Ascending aorta (tissue), 2 donors: ENCODE measurements at regions not wholly inside any gene's neighbourhood (a gene's known extent, or its start where the extent isn't known, plus 50 kb on each side); places are given as distances from the start of the nearest gene placed in this dataset.

Experiments
- DNase-seq, 2 donors: peaks; one replicate each; pipeline ENCODE4 v3.0.0-alpha.2; 2019; ENCODE audit warnings: low spot score in 2 of 2
- H3K27ac ChIP-seq, 2 donors: fragments of 200-600 bp; sonication (generic); one replicate each; pipeline ENCODE4 v1.5.1; 2016 to 2017; ENCODE audit warnings: mild to moderate bottlenecking in 1 of 2
- H3K27me3 ChIP-seq: fragments of 200-600 bp; sonication (generic); one replicate; pipeline ENCODE4 v1.5.1; 2017
- H3K36me3 ChIP-seq, 2 donors: fragments of 200-600 bp; sonication (generic); one replicate each; pipeline ENCODE4 v1.5.1; 2016
- H3K4me1 ChIP-seq, 2 donors: fragments of 200-600 bp; sonication (generic); one replicate each; pipeline ENCODE4 v1.5.1; 2016 to 2017; ENCODE audit warnings: mild to moderate bottlenecking in 1 of 2
- H3K4me3 ChIP-seq, 2 donors: fragments of 200-600 bp; sonication (generic); one replicate each; pipeline ENCODE4 v1.5.1; 2016 to 2017; ENCODE audit warnings: mild to moderate bottlenecking in 1 of 2
- H3K9me3 ChIP-seq, 2 donors: fragments of 200-600 bp; sonication (generic); one replicate each; pipeline ENCODE4 v1.5.1; 2016
- CTCF ChIP-seq, 3 experiments: fragments of 200-600 bp in 2 of 3; fragments of 450-650 bp in 1 of 3; sonication (generic) in 2 of 3; IDR thresholded peaks; one replicate each; pipeline ENCODE4 v1.5.1; 2016 to 2019; ENCODE audit warnings: antibody characterized with exemption in 3 of 3, mild to moderate bottlenecking in 1 of 3, moderate library complexity in 1 of 3
- intact Hi-C: fragments of 100-400 bp; cut with DNase I; formaldehyde crosslinking; loops from one replicate; pipeline ENCODE4 v1.15.1; 2023

- Histone ChIP-seq H3K27ac (no peak overlapping the region), H3K36me3 (no peaks in the 10 kb centered on the region), H3K4me3 (no peak overlapping the region), H3K9me3 (no peaks in the 10 kb centered on the region), H3K4me1 (no peaks in the 10 kb centered on the region), H3K27me3 (no peaks in the 10 kb centered on the region)
- intact Hi-C loops, result no loop called here
- no peak for DNase-seq
- TF ChIP-seq CTCF (IDR thresholded peaks at IDR 0.05), result no peak
These were observed 657.9 kb downstream of the TLR4 start for GRCh38 chr9:118362123-118362522.

- H3K4me1 ChIP-seq, result no peaks in the 10 kb centered on the region
- H3K36me3 ChIP-seq, result no peaks in the 10 kb centered on the region
- H3K27me3 ChIP-seq, result no peaks in the 10 kb centered on the region
- DNase-seq, result no peak
- H3K9me3 ChIP-seq, result no peaks in the 10 kb centered on the region
- intact Hi-C loops, result no loop called here
- no peak overlapping the region for H3K27ac ChIP-seq
- H3K4me3 ChIP-seq, result no peak overlapping the region
- no peak for TF ChIP-seq CTCF (IDR thresholded peaks at IDR 0.05)
These were observed 658.4 kb downstream of the TLR4 start for GRCh38 chr9:118362596-118362995.

GRCh38 chr9:118364266-118365106 lies 660.3 kb downstream of the TLR4 start:
- DNase-seq, result no peak
- TF ChIP-seq CTCF (IDR thresholded peaks at IDR 0.05), result no peak
- intact Hi-C loops, result no loop called here

GRCh38 chr9:118366228-118366627 lies 662.0 kb downstream of the TLR4 start:
- intact Hi-C loops, result no loop called here
- Histone ChIP-seq H3K9me3 (no peaks in the 10 kb centered on the region), H3K27me3 (no peaks in the 10 kb centered on the region), H3K4me1 (no peaks in the 10 kb centered on the region), H3K36me3 (no peaks in the 10 kb centered on the region), H3K4me3 (no peak overlapping the region), H3K27ac (no peak overlapping the region)
- TF ChIP-seq CTCF (IDR thresholded peaks at IDR 0.05), result no peak
- DNase-seq, result no peak

More at GRCh38 chr9:118364266-118365106, 660.3 kb downstream of the TLR4 start:
- no peaks in the 10 kb centered on the region for H3K36me3 ChIP-seq
- no peak overlapping the region for H3K4me3 ChIP-seq
- H3K27me3 ChIP-seq, result no peaks in the 10 kb centered on the region
- H3K27ac ChIP-seq, result no peak overlapping the region
- no peaks in the 10 kb centered on the region for H3K9me3 ChIP-seq
- H3K4me1 ChIP-seq, result no peaks in the 10 kb centered on the region

GRCh38 chr9:118367383-118367782 lies 663.2 kb downstream of the TLR4 start:
- no peak for TF ChIP-seq CTCF (IDR thresholded peaks at IDR 0.05)
- no peak overlapping the region for H3K27ac ChIP-seq
- DNase-seq, result no peak
- no peaks in the 10 kb centered on the region for H3K36me3 ChIP-seq
- no peaks in the 10 kb centered on the region for H3K9me3 ChIP-seq
- no peak overlapping the region for H3K4me3 ChIP-seq
- no peaks in the 10 kb centered on the region for H3K4me1 ChIP-seq
- no peaks in the 10 kb centered on the region for H3K27me3 ChIP-seq
- intact Hi-C loops, result no loop called here
